K562 (cell line): ENCODE measurements at regions not wholly inside any gene's neighbourhood (a gene's known extent, or its start where the extent isn't known, plus 50 kb on each side); places are given as distances from the start of the nearest gene placed in this dataset.

ENCODE experiments used
- ATAC-seq: fragments of 200-7000 bp; cut with Tn5 transposase; 3 replicates; pipeline ENCODE4 v1.9.1; 2020; ENCODE audit warnings: moderate library complexity
- BruUV-seq: library from RNA; stranded (reverse); fragments of 400-500 nt; replicated peaks from 2 replicates; lab custom pipeline; 2021; lab: Mats Ljungman, UMichigan
- CTCF ChIA-PET: fragments of 300-600 bp; formaldehyde crosslinking; extraction: SDS; loops from one replicate; lab custom pipeline; 2021; ENCODE audit warnings: low intra/inter-chr PET ratio; lab: Yijun Ruan, JAX
- POLR2A ChIA-PET: fragments of 300-600, 350-650 bp; sonication (Branson Sonifier 250); formaldehyde crosslinking; extraction: SDS; loops from one replicate; lab custom pipeline; 2021; ENCODE audit warnings: antibody characterized with exemption, inconsistent platforms; lab: Yijun Ruan, JAX
- DNase-seq, 4 experiments: peaks; one replicate each; pipeline versions ENCODE4 v3.0.0 to v3.0.0-alpha.2; 2011 to 2018; ENCODE audit warnings: low spot score in 3 of 4, mixed read lengths in 3 of 4; ENCODE audit errors: extremely low read depth in 1 of 4
- FAIRE-seq: peaks from 2 replicates; lab custom pipeline; 2011; peaks lifted over from hg19 to GRCh38; lab: Jason Lieb, UNC
- H2AFZ ChIP-seq: 2 replicates; pipeline ENCODE4 v1.6.0; 2011; ENCODE audit warnings: low read depth, low read length, control low read depth, inconsistent platforms
- H3K27ac ChIP-seq: fragments of 200-600 bp; 3 replicates; pipeline ENCODE4 v1.8.0; 2011; ENCODE audit warnings: low read depth, mild to moderate bottlenecking, control low read depth, inconsistent platforms, low read length, moderate library complexity, mixed read lengths; ENCODE audit errors: extremely low read depth
- H3K27me3 ChIP-seq, 2 experiments: fragments of 300-600 bp in 1 of 2; 2 replicates in 1 of 2; 3 replicates in 1 of 2; pipeline versions ENCODE4 v1.6.0 to v1.8.0; 2011; ENCODE audit warnings: inconsistent platforms in 2 of 2, low read length in 2 of 2, mild to moderate bottlenecking in 1 of 2, mixed read lengths in 1 of 2, moderate library complexity in 1 of 2; ENCODE audit not compliant: control insufficient read depth in 2 of 2, insufficient read depth in 2 of 2
- H3K36me3 ChIP-seq: fragments of 300-600 bp; 3 replicates; pipeline ENCODE4 v1.8.0; 2011; ENCODE audit warnings: mild to moderate bottlenecking, low read length, inconsistent platforms; ENCODE audit not compliant: control insufficient read depth, insufficient read depth
- H3K4me1 ChIP-seq, 2 experiments: fragments of 200-600 bp in 1 of 2; replicated peaks in 1 of 2; 2 replicates in 1 of 2; 3 replicates in 1 of 2; pipeline versions ENCODE4 v1.5.1 to v1.8.0; 2011; ENCODE audit warnings: inconsistent platforms in 2 of 2, low read length in 2 of 2, mild to moderate bottlenecking in 1 of 2, mixed read lengths in 1 of 2, moderate library complexity in 1 of 2; ENCODE audit not compliant: control insufficient read depth in 2 of 2, insufficient read depth in 2 of 2
- H3K4me2 ChIP-seq: 2 replicates; pipeline ENCODE4 v1.6.1; 2011; ENCODE audit warnings: low read length, control low read depth, inconsistent platforms, mixed read lengths; ENCODE audit not compliant: insufficient read depth
- H3K4me3 ChIP-seq: fragments of 200-600 bp; sonication (generic), shearing (Covaris generic); 2 replicates; pipeline ENCODE4 v1.5.1; 2016; ENCODE audit warnings: control low read depth, inconsistent platforms
- H3K79me2 ChIP-seq: fragments of 200-600 bp; 3 replicates; pipeline ENCODE4 v1.8.0; 2011; ENCODE audit warnings: low read length, inconsistent platforms; ENCODE audit not compliant: control insufficient read depth, insufficient read depth
- H3K9ac ChIP-seq, 2 experiments: 2 replicates each; pipeline versions ENCODE4 v1.6.0 to v1.6.1; 2011; ENCODE audit warnings: low read depth in 2 of 2, low read length in 2 of 2, control low read depth in 1 of 2, inconsistent platforms in 1 of 2, mild to moderate bottlenecking in 1 of 2, mixed read lengths in 1 of 2; ENCODE audit not compliant: insufficient read depth in 1 of 2
- H3K9me1 ChIP-seq: one replicate; pipeline ENCODE4 v1.6.0; 2011; ENCODE audit warnings: inconsistent platforms, mild to moderate bottlenecking, low read length, moderate library complexity; ENCODE audit not compliant: control insufficient read depth, insufficient read depth
- H3K9me3 ChIP-seq: replicated peaks from 2 replicates; pipeline ENCODE4 v1.5.1; 2011; ENCODE audit warnings: low read depth, low read length, inconsistent platforms; ENCODE audit not compliant: control insufficient read depth, insufficient read depth
- H4K20me1 ChIP-seq: replicated peaks from 2 replicates; pipeline ENCODE4 v1.6.1; 2011; ENCODE audit warnings: low read length, inconsistent platforms, mixed read lengths; ENCODE audit not compliant: control insufficient read depth, insufficient read depth
- CBX3 ChIP-seq, 2 experiments: IDR thresholded peaks; 1 replicate in 1 of 2; 2 replicates in 1 of 2; pipeline ENCODE4 v1.6.1; 2012; ENCODE audit warnings: inconsistent platforms in 2 of 2, low read length in 2 of 2, borderline replicate concordance in 1 of 2, control low read depth in 1 of 2
- ID3 ChIP-seq, 2 experiments: fragments of 250-450 bp in 1 of 2; fragments of 450-650 bp in 1 of 2; sonication (Bioruptor Pico) in 1 of 2; IDR thresholded peaks; 2 replicates each; pipeline versions ENCODE4 v1.6.1 to v1.8.0; 2016 to 2021; ENCODE audit warnings: mild to moderate bottlenecking in 2 of 2, moderate library complexity in 2 of 2, missing compliant biosample characterization in 1 of 2, missing genetic modification characterization in 1 of 2
- ZNF512 ChIP-seq: IDR thresholded peaks from 2 replicates; pipeline ENCODE4 v1.6.1; 2016; ENCODE audit warnings: missing genetic modification characterization, missing compliant biosample characterization
- WGBS: fragments of 100-300 bp; shearing (Covaris generic); methylation state at CpG from one replicate; pipeline ENCODE4 v1.1.6; 2016; ENCODE audit warnings: low coverage, mixed read lengths; ENCODE audit not compliant: insufficient coverage; ENCODE audit errors: missing lambda C conversion rate; 5-methylcytosine and 5-hydroxymethylcytosine counted together
- in situ Hi-C: fragments of 300-500 bp; cut with MboI; formaldehyde crosslinking; loops from 4 replicates; pipeline ENCODE4 v1.15.0; 2018; ENCODE audit warnings: inconsistent platforms, mixed read lengths
- intact Hi-C: fragments of 100-400 bp; cut with micrococcal nuclease; formaldehyde crosslinking; loops from 2 replicates; pipeline ENCODE4 v1.14.2; 2022

- Histone ChIP-seq H3K9ac (0 out of 4 replicates have a peak overlapping the region, but pooled peaks of 1 of the 2 experiments have one; percentile 22), H3K27me3 (no peaks in the 10 kb centered on the region; a peak in 1 of 5 replicates), H3K4me2 (no peak overlapping the region), H4K20me1 (no peaks in the 10 kb centered on the region), H3K36me3 (peaks cover 15% of the 10 kb centered on the region; the same call in 2 of the 3 replicates), H2AFZ (no peak overlapping the region), H3K9me3 (peaks cover 8% of the 10 kb centered on the region), H3K4me1 (peaks cover 60 to 82% of the 10 kb centered on the region in 2 experiments), H3K4me3 (no peak overlapping the region), H3K79me2 (peaks cover 66% of the 10 kb centered on the region), H3K27ac (no peak overlapping the region), H3K9me1 (peaks cover 7% of the 10 kb centered on the region)
- no peak for DNase-seq
- CTCF ChIA-PET: no interaction called here
- FAIRE-seq: no peak
- 95% methylated on average over 7 of the region's 7 CpGs for WGBS
- in situ Hi-C loops: no loop called here
- TF ChIP-seq ZNF512 (tag) (no peak), CBX3 (IDR thresholded peaks at IDR 0.05; ENCODE audit: borderline replicate concordance in 1 of 2, low read length in 2 of 2) (peak in 1 of 2 experiments; percentile 2; a peak in 1 of 3 replicates), ID3 (CRISPR knock-in tag; IDR thresholded peaks at IDR 0.05) (no peak), ID3 (tag; IDR thresholded peaks at IDR 0.05) (no peak)
- POLR2A ChIA-PET: interaction anchor here (0.6 to 7.2 kb wide), 6 partner anchors 8 to 115 kb away, joined by 3 to 122 read pairs (median 5); no protein-coding TSS in a partner anchor
- intact Hi-C loops: no loop called here
- no TSS peak for BruUV-seq
- ATAC-seq: no peak
Observed at GRCh38 chr16:85539084-85539483, 74.0 kb upstream of the GSE1 start.
